ENCODE measurements at regions not wholly inside any gene's neighbourhood (a gene's known extent, or its start where the extent isn't known, plus 50 kb on each side); places are given as distances from the start of the nearest gene placed in this dataset.

GRCh38 chr1:143625886-143626285 is 345.9 kb downstream of the FAM72C start:
- Histone ChIP-seq H3K9me3 (replicated peaks) (no peaks in the 10 kb centered on the region), H3K27ac (replicated peaks) (no peak overlapping the region), H3K36me3 (no peaks in the 10 kb centered on the region), H3K4me1 (no peaks in the 10 kb centered on the region), H3K27me3 (ENCODE audit: low read depth) (peaks cover 82% of the 10 kb centered on the region), H3K4me3 (no peak overlapping the region)
- intact Hi-C loops (cut with micrococcal nuclease), result no loop called here
- DNase-seq, result no peak
- TF ChIP-seq CTCF (IDR thresholded peaks at IDR 0.05; ENCODE audit: borderline replicate concordance), result no peak

DNA sequence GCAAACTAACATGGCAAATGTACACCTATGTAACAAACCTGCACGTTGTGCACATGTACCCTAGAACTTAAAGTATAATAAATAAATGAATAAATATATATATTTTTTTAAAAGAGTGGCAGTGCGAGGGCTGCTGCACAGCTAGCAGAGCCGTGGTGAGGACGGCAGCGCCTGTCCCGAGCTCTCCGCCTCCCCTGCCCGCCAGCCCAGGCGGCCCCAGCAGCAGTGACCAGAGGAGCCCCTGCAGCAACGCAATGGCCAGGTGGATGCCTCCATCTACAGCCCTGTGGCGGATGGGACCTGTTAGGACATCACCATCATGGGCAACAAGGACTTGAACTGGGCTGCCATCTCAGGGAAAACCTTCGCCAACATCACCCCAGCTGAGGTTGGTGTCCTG is 351.9 kb downstream of the FAM72C start:
- no peaks in the 10 kb centered on the region for H3K9me3 ChIP-seq (replicated peaks)
- intact Hi-C loops (cut with micrococcal nuclease), result no loop called here

DNA sequence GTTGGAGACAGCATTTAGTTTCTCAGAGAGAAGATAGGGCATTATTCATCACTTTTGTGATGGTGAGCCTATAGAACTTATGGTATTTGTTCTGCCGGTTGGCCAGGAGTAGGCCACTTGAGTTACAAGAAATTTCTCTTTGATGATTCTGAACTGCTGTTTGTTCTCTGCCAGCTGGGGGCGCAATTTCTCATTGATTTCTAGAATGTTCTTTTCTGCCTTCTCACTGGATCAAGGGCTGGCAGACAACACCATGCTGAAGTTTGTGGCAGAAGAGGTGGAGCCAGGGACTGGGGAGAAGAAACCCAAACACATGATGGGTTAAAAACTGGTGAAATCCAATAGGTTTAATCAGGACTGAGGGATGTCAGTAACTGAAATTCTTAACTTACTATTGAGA is 360.6 kb downstream of the FAM72C start:
- no peaks in the 10 kb centered on the region for H3K36me3 ChIP-seq
- no peak overlapping the region for H3K4me3 ChIP-seq
- TF ChIP-seq CTCF (IDR thresholded peaks at IDR 0.05; ENCODE audit: borderline replicate concordance), result no peak
- no peaks in the 10 kb centered on the region for H3K4me1 ChIP-seq
- no peaks in the 10 kb centered on the region for H3K9me3 ChIP-seq (replicated peaks)
- peaks cover 41% of the 10 kb centered on the region for H3K27me3 ChIP-seq (ENCODE audit: low read depth)
- intact Hi-C loops (cut with micrococcal nuclease), result no loop called here
- DNase-seq, result no peak
- H3K27ac ChIP-seq (replicated peaks), result no peak overlapping the region

More for the DNA sequence above, 351.9 kb downstream of the FAM72C start:
- DNase-seq, result no peak
- Histone ChIP-seq H3K4me1 (no peaks in the 10 kb centered on the region), H3K36me3 (no peaks in the 10 kb centered on the region), H3K27me3 (ENCODE audit: low read depth) (peaks cover 66% of the 10 kb centered on the region), H3K4me3 (no peak overlapping the region), H3K27ac (replicated peaks) (no peak overlapping the region)
- TF ChIP-seq CTCF (IDR thresholded peaks at IDR 0.05; ENCODE audit: borderline replicate concordance), result no peak

GRCh38 chr1:143610196-143610595 is 361.6 kb downstream of the FAM72C start:
- Histone ChIP-seq H3K27me3 (ENCODE audit: low read depth) (peaks cover 36% of the 10 kb centered on the region), H3K4me1 (no peaks in the 10 kb centered on the region), H3K36me3 (no peaks in the 10 kb centered on the region), H3K4me3 (no peak overlapping the region), H3K9me3 (replicated peaks) (no peaks in the 10 kb centered on the region), H3K27ac (replicated peaks) (no peak overlapping the region)
- no peak for DNase-seq
- intact Hi-C loops (cut with micrococcal nuclease), result no loop called here
- TF ChIP-seq CTCF (IDR thresholded peaks at IDR 0.05; ENCODE audit: borderline replicate concordance), result no peak

GRCh38 chr1:143604887-143605286 is 366.9 kb downstream of the FAM72C start:
- H3K9me3 ChIP-seq (replicated peaks), result no peaks in the 10 kb centered on the region
- no peak overlapping the region for H3K27ac ChIP-seq (replicated peaks)
- peaks cover 52% of the 10 kb centered on the region for H3K27me3 ChIP-seq (ENCODE audit: low read depth)
- no peak for TF ChIP-seq CTCF (IDR thresholded peaks at IDR 0.05; ENCODE audit: borderline replicate concordance)
- no peak overlapping the region for H3K4me3 ChIP-seq
- intact Hi-C loops (cut with micrococcal nuclease), result no loop called here
- no peaks in the 10 kb centered on the region for H3K36me3 ChIP-seq
- no peaks in the 10 kb centered on the region for H3K4me1 ChIP-seq
- DNase-seq, result no peak

DNA sequence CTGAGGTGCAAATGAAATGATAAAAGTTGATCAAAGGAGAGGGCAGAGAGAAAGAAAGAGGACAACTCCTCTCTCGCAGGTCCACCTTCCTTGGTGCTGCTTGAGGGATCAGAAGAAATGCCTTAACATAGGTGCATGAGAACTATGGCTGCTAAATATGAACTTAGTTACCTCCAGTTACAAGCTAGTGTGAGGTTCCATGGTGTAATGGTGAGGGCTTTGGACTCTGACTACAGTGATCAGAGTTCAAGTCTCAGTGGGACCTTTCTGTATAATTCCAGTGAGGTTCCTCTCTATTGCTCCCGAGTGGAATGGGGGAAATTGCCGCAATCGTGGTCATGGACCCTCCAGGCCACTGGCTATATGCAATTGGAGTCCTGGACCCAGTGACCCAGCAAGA is 387.3 kb downstream of the FAM72C start:
- H3K36me3 ChIP-seq, result no peaks in the 10 kb centered on the region
- no peak for TF ChIP-seq CTCF (IDR thresholded peaks at IDR 0.05; ENCODE audit: borderline replicate concordance)
- no peak overlapping the region for H3K27ac ChIP-seq (replicated peaks)
- no peaks in the 10 kb centered on the region for H3K4me1 ChIP-seq
- H3K4me3 ChIP-seq, result no peak overlapping the region
- DNase-seq, result no peak
- peaks cover 68% of the 10 kb centered on the region for H3K27me3 ChIP-seq (ENCODE audit: low read depth)
- H3K9me3 ChIP-seq (replicated peaks), result no peaks in the 10 kb centered on the region
- intact Hi-C loops (cut with micrococcal nuclease), result no loop called here

Measured in left ventricle myocardium inferior (tissue), 1 donor.